Endothelial cell (in vitro differentiated cells): ENCODE measurements at regions not wholly inside any gene's neighbourhood (a gene's known extent, or its start where the extent isn't known, plus 50 kb on each side); places are given as distances from the start of the nearest gene placed in this dataset.
A peak's percentile ranks its signal among the peaks of the same experiment; 100 is the strongest.

ENCODE experiments used
- DNase-seq: peaks from one replicate; pipeline ENCODE4 v3.0.0; 2021; ENCODE audit warnings: low spot score
- H3K27ac Mint-ChIP-seq: one replicate; pipeline ENCODE4 v1.8.0; 2021; ENCODE audit warnings: mixed read lengths, inconsistent platforms; ENCODE audit not compliant: unreplicated experiment
- H3K27me3 Mint-ChIP-seq: one replicate; pipeline ENCODE4 v1.8.0; 2021; ENCODE audit warnings: mild to moderate bottlenecking, moderate library complexity, mixed read lengths, inconsistent platforms; ENCODE audit not compliant: unreplicated experiment
- H3K36me3 Mint-ChIP-seq: one replicate; pipeline ENCODE4 v1.8.0; 2021; ENCODE audit warnings: mild to moderate bottlenecking, low read depth, mixed read lengths, inconsistent platforms; ENCODE audit not compliant: unreplicated experiment
- H3K4me1 Mint-ChIP-seq: one replicate; pipeline ENCODE4 v1.8.0; 2021; ENCODE audit warnings: mild to moderate bottlenecking, mixed read lengths, inconsistent platforms; ENCODE audit not compliant: unreplicated experiment
- H3K4me3 Mint-ChIP-seq: one replicate; pipeline ENCODE4 v1.8.0; 2021; ENCODE audit warnings: mild to moderate bottlenecking, mixed read lengths, inconsistent platforms; ENCODE audit not compliant: unreplicated experiment
- H3K9me3 Mint-ChIP-seq: one replicate; pipeline ENCODE4 v1.8.0; 2021; ENCODE audit warnings: mixed read lengths, inconsistent platforms; ENCODE audit not compliant: unreplicated experiment
- CTCF ChIP-seq: fragments of 200-600 bp; sonication (generic); IDR thresholded peaks from one replicate; pipeline ENCODE4 v1.5.0; 2021; ENCODE audit warnings: antibody characterized with exemption; ENCODE audit not compliant: unreplicated experiment

- H3K36me3 Mint-ChIP-seq, result no peaks in the 10 kb centered on the region
- peaks cover 13% of the 10 kb centered on the region for H3K4me1 Mint-ChIP-seq
- no peak for DNase-seq
- H3K4me3 Mint-ChIP-seq, result no peak overlapping the region
- no peak for TF ChIP-seq CTCF
- H3K27me3 Mint-ChIP-seq, result peaks cover 2% of the 10 kb centered on the region
- no peak overlapping the region for H3K27ac Mint-ChIP-seq
- no peaks in the 10 kb centered on the region for H3K9me3 Mint-ChIP-seq
These were observed 339.6 kb upstream of the TBL1XR1 start for GRCh38 chr3:177536873-177537272.

GRCh38 chr3:177537612-177538011, 340.3 kb upstream of the TBL1XR1 start:
- no peak overlapping the region for H3K4me3 Mint-ChIP-seq
- H3K9me3 Mint-ChIP-seq, result no peaks in the 10 kb centered on the region
- no peak overlapping the region for H3K27ac Mint-ChIP-seq
- no peak for DNase-seq
- peaks cover 2% of the 10 kb centered on the region for H3K27me3 Mint-ChIP-seq
- no peaks in the 10 kb centered on the region for H3K36me3 Mint-ChIP-seq
- TF ChIP-seq CTCF, result no peak
- H3K4me1 Mint-ChIP-seq, result peaks cover 13% of the 10 kb centered on the region

- no peak overlapping the region for H3K4me3 Mint-ChIP-seq
- no peak overlapping the region for H3K27ac Mint-ChIP-seq
- TF ChIP-seq CTCF, result no peak
- no peaks in the 10 kb centered on the region for H3K9me3 Mint-ChIP-seq
- peaks cover 13% of the 10 kb centered on the region for H3K4me1 Mint-ChIP-seq
- DNase-seq, result no peak
- H3K27me3 Mint-ChIP-seq, result peaks cover 2% of the 10 kb centered on the region
- H3K36me3 Mint-ChIP-seq, result no peaks in the 10 kb centered on the region
These were observed 340.9 kb upstream of the TBL1XR1 start for GRCh38 chr3:177538048-177538749.

- H3K27ac Mint-ChIP-seq, result peak overlapping the region; percentile 34
These were observed 341.8 kb upstream of the TBL1XR1 start for GRCh38 chr3:177538750-177539730.

More at GRCh38 chr3:177538750-177539730, 341.8 kb upstream of the TBL1XR1 start:
- DNase-seq, result no peak
- H3K4me1 Mint-ChIP-seq, result peaks cover 13% of the 10 kb centered on the region
- no peaks in the 10 kb centered on the region for H3K36me3 Mint-ChIP-seq
- no peaks in the 10 kb centered on the region for H3K9me3 Mint-ChIP-seq
- peaks cover 2% of the 10 kb centered on the region for H3K27me3 Mint-ChIP-seq
- no peak overlapping the region for H3K4me3 Mint-ChIP-seq
- TF ChIP-seq CTCF, result no peak
